Parathyroid adenoma (tissue), 2 donors: ENCODE measurements at regions not wholly inside any gene's neighbourhood (a gene's known extent, or its start where the extent isn't known, plus 50 kb on each side); places are given as distances from the start of the nearest gene placed in this dataset.

Experiments used
- H2AFZ ChIP-seq: fragments of 300-600 bp; sonication (generic); one replicate; pipeline ENCODE4 v1.7.0; 2017; ENCODE audit warnings: antibody characterized with exemption, mild to moderate bottlenecking
- H3K27ac ChIP-seq: fragments of 300-600 bp; sonication (generic); one replicate; pipeline ENCODE4 v1.7.0; 2017
- H3K27me3 ChIP-seq: fragments of 300-600 bp; sonication (generic); one replicate; pipeline ENCODE4 v1.7.0; 2017; ENCODE audit warnings: low read length; ENCODE audit not compliant: control insufficient read depth, insufficient read depth
- H3K36me3 ChIP-seq: fragments of 300-600 bp; sonication (generic); one replicate; pipeline ENCODE4 v1.7.0; 2017; ENCODE audit warnings: low read length; ENCODE audit not compliant: control insufficient read depth, insufficient read depth
- H3K4me1 ChIP-seq: fragments of 300-600 bp; sonication (generic); one replicate; pipeline ENCODE4 v1.7.0; 2017; ENCODE audit warnings: control low read depth
- H3K4me2 ChIP-seq: fragments of 300-600 bp; sonication (generic); one replicate; pipeline ENCODE4 v1.7.0; 2017; ENCODE audit warnings: low read length
- H3K4me3 ChIP-seq: fragments of 300-600 bp; sonication (generic); one replicate; pipeline ENCODE4 v1.7.0; 2017; ENCODE audit warnings: low read depth, low read length
- H3K79me2 ChIP-seq: fragments of 300-600 bp; sonication (generic); one replicate; pipeline ENCODE4 v1.7.0; 2017; ENCODE audit warnings: control low read depth
- H3K9ac ChIP-seq: fragments of 300-600 bp; sonication (generic); one replicate; pipeline ENCODE4 v1.7.0; 2017; ENCODE audit warnings: mild to moderate bottlenecking
- H3K9me3 ChIP-seq: fragments of 300-600 bp; sonication (generic); one replicate; pipeline ENCODE4 v1.7.0; 2017; ENCODE audit warnings: low read length; ENCODE audit not compliant: control insufficient read depth
- CTCF ChIP-seq: fragments of 300-600 bp; sonication (generic); IDR thresholded peaks from one replicate; pipeline ENCODE4 v1.7.0; 2017; ENCODE audit warnings: antibody characterized with exemption, mild to moderate bottlenecking
- donor health status: primary hyperparathyroidism.

GRCh38 chr7:97457054-97457453 lies 274.8 kb upstream of the TAC1 start:
- H3K27ac ChIP-seq = no peak overlapping the region
- H3K4me1 ChIP-seq = no peaks in the 10 kb centered on the region
- H3K9me3 ChIP-seq = no peaks in the 10 kb centered on the region
- no peak overlapping the region for H3K9ac ChIP-seq
- no peaks in the 10 kb centered on the region for H3K27me3 ChIP-seq
- H3K36me3 ChIP-seq = no peaks in the 10 kb centered on the region
- no peak overlapping the region for H2AFZ ChIP-seq
- no peak for TF ChIP-seq CTCF
- H3K79me2 ChIP-seq = no peaks in the 10 kb centered on the region
- no peak overlapping the region for H3K4me3 ChIP-seq
- H3K4me2 ChIP-seq = peak overlapping the region; percentile 40

GRCh38 chr7:97460433-97460832 lies 271.5 kb upstream of the TAC1 start:
- no peak overlapping the region for H3K4me2 ChIP-seq
- no peaks in the 10 kb centered on the region for H3K79me2 ChIP-seq

GRCh38 chr7:97461596-97461995 lies 270.3 kb upstream of the TAC1 start:
- no peak overlapping the region for H3K27ac ChIP-seq
- no peak overlapping the region for H2AFZ ChIP-seq
- no peak overlapping the region for H3K9ac ChIP-seq
- H3K4me3 ChIP-seq = no peak overlapping the region
- H3K79me2 ChIP-seq = no peaks in the 10 kb centered on the region
- H3K27me3 ChIP-seq = no peaks in the 10 kb centered on the region
- no peaks in the 10 kb centered on the region for H3K9me3 ChIP-seq
- TF ChIP-seq CTCF = no peak
- no peaks in the 10 kb centered on the region for H3K36me3 ChIP-seq
- H3K4me1 ChIP-seq = no peaks in the 10 kb centered on the region
- no peak overlapping the region for H3K4me2 ChIP-seq

More at GRCh38 chr7:97460433-97460832, 271.5 kb upstream of the TAC1 start:
- no peak overlapping the region for H3K9ac ChIP-seq
- no peak overlapping the region for H2AFZ ChIP-seq
- no peak overlapping the region for H3K27ac ChIP-seq
- H3K36me3 ChIP-seq = no peaks in the 10 kb centered on the region
- no peaks in the 10 kb centered on the region for H3K4me1 ChIP-seq
- no peaks in the 10 kb centered on the region for H3K9me3 ChIP-seq
- H3K27me3 ChIP-seq = no peaks in the 10 kb centered on the region
- TF ChIP-seq CTCF = no peak
- no peak overlapping the region for H3K4me3 ChIP-seq

GRCh38 chr7:97466071-97466470 lies 265.8 kb upstream of the TAC1 start:
- Histone ChIP-seq H3K36me3 (no peaks in the 10 kb centered on the region), H3K9ac (no peak overlapping the region), H3K79me2 (no peaks in the 10 kb centered on the region), H3K4me3 (no peak overlapping the region), H3K4me2 (no peak overlapping the region), H3K4me1 (no peaks in the 10 kb centered on the region), H3K27me3 (no peaks in the 10 kb centered on the region), H3K9me3 (no peaks in the 10 kb centered on the region), H3K27ac (no peak overlapping the region), H2AFZ (no peak overlapping the region)
- TF ChIP-seq CTCF = no peak

GRCh38 chr7:97466999-97467740 lies 264.7 kb upstream of the TAC1 start:
- Histone ChIP-seq H3K4me1 (no peaks in the 10 kb centered on the region), H3K27me3 (no peaks in the 10 kb centered on the region), H3K4me3 (no peak overlapping the region), H3K9me3 (no peaks in the 10 kb centered on the region), H3K4me2 (no peak overlapping the region), H2AFZ (no peak overlapping the region), H3K79me2 (no peaks in the 10 kb centered on the region), H3K36me3 (no peaks in the 10 kb centered on the region), H3K27ac (no peak overlapping the region), H3K9ac (no peak overlapping the region)
- TF ChIP-seq CTCF = no peak
